ENCODE measurements at regions not wholly inside any gene's neighbourhood (a gene's known extent, or its start where the extent isn't known, plus 50 kb on each side); places are given as distances from the start of the nearest gene placed in this dataset.
"Not testable (repeated sequence)": the region's sequence is repeated elsewhere in the genome, so short reads cannot be mapped to it uniquely, and the experiment has no call there.

DNA sequence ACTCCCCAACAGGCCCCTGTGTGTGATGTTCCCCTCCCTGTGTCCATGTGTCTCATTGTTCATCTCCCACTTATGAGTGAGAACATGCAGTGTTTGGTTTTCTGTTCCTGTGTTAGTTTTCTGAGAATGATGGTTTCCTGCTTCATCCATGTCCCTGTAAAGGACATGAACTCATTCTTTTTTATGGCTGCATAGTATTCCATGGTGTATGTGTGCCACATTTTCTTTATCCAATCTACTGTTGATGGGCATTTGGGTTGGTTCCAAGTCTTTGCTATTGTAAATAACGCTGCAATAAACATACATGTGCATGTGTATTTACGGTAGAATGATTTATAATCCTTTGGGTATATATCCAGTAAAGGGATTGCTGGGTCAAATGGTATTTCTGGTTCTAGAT, 72.7 kb upstream of the GNG12 start:
- H2AFZ ChIP-seq (ENCODE audit: low read length); H3K9me2 ChIP-seq (replicated peaks; ENCODE audit: low read length); H3K27ac ChIP-seq (ENCODE audit: low read length); DNase-seq; H4K20me1 ChIP-seq (ENCODE audit: low read length); H3K36me3 ChIP-seq (ENCODE audit: low read depth, low read length); H3K9me3 ChIP-seq (ENCODE audit: low read length); H3K79me2 ChIP-seq (ENCODE audit: low read length); H3K9ac ChIP-seq (ENCODE audit: low read length); BruUV-seq (replicated peaks); H3F3A ChIP-seq (ENCODE audit: low read length, unreplicated experiment); POLR2A ChIA-PET (ENCODE audit: unreplicated experiment); H3K27me3 ChIP-seq (ENCODE audit: low read length); H3K4me3 ChIP-seq (ENCODE audit: low read length); H3K4me2 ChIP-seq (ENCODE audit: low read length); intact Hi-C loops (cut with micrococcal nuclease); ATAC-seq; CTCF ChIA-PET: not testable (repeated sequence)
- H3K4me1 ChIP-seq (ENCODE audit: insufficient read depth, low read length), result peaks cover 24% of the 10 kb centered on the region

DNA sequence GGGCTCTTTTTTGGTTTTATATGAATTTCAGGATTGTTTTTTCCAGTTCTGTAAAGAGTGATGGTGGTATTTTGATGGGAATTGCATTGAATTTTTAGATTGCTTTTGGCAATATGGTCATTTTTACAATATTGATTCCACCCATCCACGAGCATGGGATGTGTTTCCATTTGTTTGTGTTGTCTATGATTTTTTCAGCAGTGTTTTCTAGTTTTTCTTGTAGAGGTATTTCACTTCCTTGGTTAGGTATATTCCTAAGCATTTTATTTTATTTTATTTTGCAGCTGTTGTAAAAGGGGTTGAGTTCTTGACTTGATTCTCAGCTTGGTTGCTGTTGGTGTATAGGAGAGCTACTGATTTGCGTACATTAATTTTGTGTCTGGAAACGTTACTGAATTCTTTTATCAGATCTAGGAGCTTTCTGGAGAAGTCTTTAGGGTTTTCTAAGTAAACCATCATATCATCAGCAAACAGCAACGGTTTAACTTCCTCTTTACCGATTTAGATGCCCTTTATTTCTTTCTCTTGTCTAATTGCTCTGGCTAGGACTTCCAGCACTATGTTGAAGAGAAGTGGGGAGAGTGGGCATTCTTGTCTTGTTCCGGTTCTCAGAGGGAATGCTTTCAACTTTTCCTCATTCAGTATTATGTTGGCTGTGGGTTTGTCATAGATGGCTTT, 69.4 kb upstream of the GNG12 start:
- BruUV-seq (replicated peaks); H3K4me2 ChIP-seq (ENCODE audit: low read length); H3K4me1 ChIP-seq (ENCODE audit: insufficient read depth, low read length); H3K9me3 ChIP-seq (ENCODE audit: low read length); H4K20me1 ChIP-seq (ENCODE audit: low read length); ATAC-seq; CTCF ChIA-PET; H3K9ac ChIP-seq (ENCODE audit: low read length); intact Hi-C loops (cut with micrococcal nuclease); DNase-seq; POLR2A ChIA-PET (ENCODE audit: unreplicated experiment); H3F3A ChIP-seq (ENCODE audit: low read length, unreplicated experiment); H3K79me2 ChIP-seq (ENCODE audit: low read length); H3K36me3 ChIP-seq (ENCODE audit: low read depth, low read length); H3K9me2 ChIP-seq (replicated peaks; ENCODE audit: low read length); H3K27me3 ChIP-seq (ENCODE audit: low read length); H3K4me3 ChIP-seq (ENCODE audit: low read length); H3K27ac ChIP-seq (ENCODE audit: low read length); H2AFZ ChIP-seq (ENCODE audit: low read length): not testable (repeated sequence)

DNA sequence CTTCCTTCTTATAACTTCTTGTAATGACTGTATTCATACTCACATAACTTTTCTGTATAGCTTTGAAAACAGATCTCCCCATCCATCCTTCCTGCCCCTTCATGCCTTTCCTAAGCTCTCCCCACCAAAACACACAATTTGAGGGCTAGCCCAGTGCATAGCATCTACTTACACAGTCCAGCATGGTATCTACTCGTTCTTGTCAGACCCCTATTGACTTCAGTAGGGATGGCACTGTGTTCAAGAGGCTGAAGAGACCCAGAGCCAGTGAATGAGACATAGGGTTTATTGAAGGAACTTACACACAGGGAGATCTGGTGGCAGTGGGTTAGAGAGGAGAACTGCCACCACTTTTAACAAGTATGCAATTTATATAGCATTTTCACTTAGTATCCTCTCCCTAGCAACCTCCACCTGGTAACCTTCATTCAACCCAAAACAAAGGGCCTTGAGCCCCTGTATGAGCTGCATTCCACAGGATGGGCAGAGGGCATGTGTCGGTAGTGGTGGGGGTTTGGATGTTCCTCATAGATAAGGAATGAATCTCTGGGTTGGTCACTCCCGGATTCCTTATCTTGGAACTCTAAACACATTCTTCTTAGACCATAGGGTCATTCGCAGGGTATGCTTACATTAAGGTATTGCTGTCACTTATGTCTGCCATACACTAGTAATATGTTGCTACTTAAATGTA, 64.9 kb upstream of the GNG12 start:
- ATAC-seq (no peak), DNase-seq (no peak)
- H3K4me3 ChIP-seq (ENCODE audit: low read length), result no peak overlapping the region
- no peak overlapping the region for H3K4me2 ChIP-seq (ENCODE audit: low read length)
- no peak overlapping the region for H3K27ac ChIP-seq (ENCODE audit: low read length)
- no peak overlapping the region for H2AFZ ChIP-seq (ENCODE audit: low read length)
- no peaks in the 10 kb centered on the region for H4K20me1 ChIP-seq (ENCODE audit: low read length)
- H3F3A ChIP-seq (ENCODE audit: low read length, unreplicated experiment), result no peaks in the 10 kb centered on the region
- H3K9ac ChIP-seq (ENCODE audit: low read length), result no peak overlapping the region
- no peaks in the 10 kb centered on the region for H3K27me3 ChIP-seq (ENCODE audit: low read length)
- intact Hi-C loops (cut with micrococcal nuclease), result no loop called here
- no peaks in the 10 kb centered on the region for H3K9me3 ChIP-seq (ENCODE audit: low read length)
- CTCF ChIA-PET, result no interaction called here
- BruUV-seq (replicated peaks), result no TSS peak
- no peaks in the 10 kb centered on the region for H3K36me3 ChIP-seq (ENCODE audit: low read depth, low read length)
- H3K9me2 ChIP-seq (replicated peaks; ENCODE audit: low read length), result no peaks in the 10 kb centered on the region
- POLR2A ChIA-PET (ENCODE audit: unreplicated experiment), result interaction anchor here (0.7 kb wide), 1 partner anchor 15 kb away, joined by 6 read pairs; no protein-coding TSS in a partner anchor
- TF ChIP-seq EZH2phosphoT487 (IDR thresholded peaks at IDR 0.05; ENCODE audit: borderline replicate concordance, low read length), result no peak
- TF ChIP-seq, protein P1, sequence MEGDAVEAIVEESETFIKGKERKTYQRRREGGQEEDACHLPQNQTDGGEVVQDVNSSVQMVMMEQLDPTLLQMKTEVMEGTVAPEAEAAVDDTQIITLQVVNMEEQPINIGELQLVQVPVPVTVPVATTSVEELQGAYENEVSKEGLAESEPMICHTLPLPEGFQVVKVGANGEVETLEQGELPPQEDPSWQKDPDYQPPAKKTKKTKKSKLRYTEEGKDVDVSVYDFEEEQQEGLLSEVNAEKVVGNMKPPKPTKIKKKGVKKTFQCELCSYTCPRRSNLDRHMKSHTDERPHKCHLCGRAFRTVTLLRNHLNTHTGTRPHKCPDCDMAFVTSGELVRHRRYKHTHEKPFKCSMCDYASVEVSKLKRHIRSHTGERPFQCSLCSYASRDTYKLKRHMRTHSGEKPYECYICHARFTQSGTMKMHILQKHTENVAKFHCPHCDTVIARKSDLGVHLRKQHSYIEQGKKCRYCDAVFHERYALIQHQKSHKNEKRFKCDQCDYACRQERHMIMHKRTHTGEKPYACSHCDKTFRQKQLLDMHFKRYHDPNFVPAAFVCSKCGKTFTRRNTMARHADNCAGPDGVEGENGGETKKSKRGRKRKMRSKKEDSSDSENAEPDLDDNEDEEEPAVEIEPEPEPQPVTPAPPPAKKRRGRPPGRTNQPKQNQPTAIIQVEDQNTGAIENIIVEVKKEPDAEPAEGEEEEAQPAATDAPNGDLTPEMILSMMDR (conservative IDR thresholded peaks at IDR 0.05; ENCODE audit: low read depth, low read length), result no peak
- no peak for TF ChIP-seq EZH2 (IDR thresholded peaks at IDR 0.05; ENCODE audit: low read length, unreplicated experiment)
- no peaks in the 10 kb centered on the region for H3K79me2 ChIP-seq (ENCODE audit: low read length)
- H3K4me1 ChIP-seq (ENCODE audit: insufficient read depth, low read length), result no peaks in the 10 kb centered on the region

Measured in PC-3 (cell line).